ENCODE measurements at regions not wholly inside any gene's neighbourhood (a gene's known extent, or its start where the extent isn't known, plus 50 kb on each side); places are given as distances from the start of the nearest gene placed in this dataset.

DNA sequence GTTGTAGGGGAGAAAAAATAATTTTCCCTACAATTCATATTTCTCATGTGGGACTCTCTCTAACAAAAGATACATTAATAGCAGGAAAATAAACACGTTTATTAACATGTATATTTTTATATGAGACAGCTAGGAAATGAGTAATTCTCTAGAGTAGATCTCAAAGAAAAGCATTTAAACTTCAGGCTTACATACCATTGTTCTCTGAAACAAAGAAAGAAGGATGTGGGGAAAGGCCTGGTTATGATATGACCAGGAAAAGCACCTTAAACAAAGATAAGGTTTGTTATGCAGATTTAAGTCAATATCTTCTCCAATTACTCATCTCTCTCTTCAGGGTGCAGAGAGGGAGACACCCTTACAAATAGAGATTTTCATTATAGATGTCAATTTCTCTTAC is 131.3 kb downstream of the SLC7A11 start:
- H3K4me1 ChIP-seq, result peaks cover 0 to 16% (median 3%) of the 10 kb centered on the region in 6 donors
- H3K27me3 ChIP-seq (replicated peaks in 1 of 7), result no peaks in the 10 kb centered on the region
- intact Hi-C loops (cut with DNase I; ENCODE audit: low total_unique reads), result no loop called here
- DNase-seq, result no peak
- peaks cover 0 to 5% (median 0%) of the 10 kb centered on the region in 8 donors for H3K9me3 ChIP-seq
- no peak overlapping the region for H3K4me3 ChIP-seq
- TF ChIP-seq POLR2AphosphoS5 (IDR thresholded peaks at IDR 0.05) (no peak), POLR2A (IDR thresholded peaks at IDR 0.05) (no peak)
- TF ChIP-seq, protein P1, sequence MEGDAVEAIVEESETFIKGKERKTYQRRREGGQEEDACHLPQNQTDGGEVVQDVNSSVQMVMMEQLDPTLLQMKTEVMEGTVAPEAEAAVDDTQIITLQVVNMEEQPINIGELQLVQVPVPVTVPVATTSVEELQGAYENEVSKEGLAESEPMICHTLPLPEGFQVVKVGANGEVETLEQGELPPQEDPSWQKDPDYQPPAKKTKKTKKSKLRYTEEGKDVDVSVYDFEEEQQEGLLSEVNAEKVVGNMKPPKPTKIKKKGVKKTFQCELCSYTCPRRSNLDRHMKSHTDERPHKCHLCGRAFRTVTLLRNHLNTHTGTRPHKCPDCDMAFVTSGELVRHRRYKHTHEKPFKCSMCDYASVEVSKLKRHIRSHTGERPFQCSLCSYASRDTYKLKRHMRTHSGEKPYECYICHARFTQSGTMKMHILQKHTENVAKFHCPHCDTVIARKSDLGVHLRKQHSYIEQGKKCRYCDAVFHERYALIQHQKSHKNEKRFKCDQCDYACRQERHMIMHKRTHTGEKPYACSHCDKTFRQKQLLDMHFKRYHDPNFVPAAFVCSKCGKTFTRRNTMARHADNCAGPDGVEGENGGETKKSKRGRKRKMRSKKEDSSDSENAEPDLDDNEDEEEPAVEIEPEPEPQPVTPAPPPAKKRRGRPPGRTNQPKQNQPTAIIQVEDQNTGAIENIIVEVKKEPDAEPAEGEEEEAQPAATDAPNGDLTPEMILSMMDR (IDR thresholded peaks at IDR 0.05 in 8 of 11, conservative IDR thresholded peaks at IDR 0.05 in 3 of 11), result no peak
- no peaks in the 10 kb centered on the region for H3K36me3 ChIP-seq
- H3K27ac ChIP-seq, result no peak overlapping the region
- 32 to 40% (median 34%) methylated on average over 1 of the region's 1 CpG for WGBS, 5 donors

DNA sequence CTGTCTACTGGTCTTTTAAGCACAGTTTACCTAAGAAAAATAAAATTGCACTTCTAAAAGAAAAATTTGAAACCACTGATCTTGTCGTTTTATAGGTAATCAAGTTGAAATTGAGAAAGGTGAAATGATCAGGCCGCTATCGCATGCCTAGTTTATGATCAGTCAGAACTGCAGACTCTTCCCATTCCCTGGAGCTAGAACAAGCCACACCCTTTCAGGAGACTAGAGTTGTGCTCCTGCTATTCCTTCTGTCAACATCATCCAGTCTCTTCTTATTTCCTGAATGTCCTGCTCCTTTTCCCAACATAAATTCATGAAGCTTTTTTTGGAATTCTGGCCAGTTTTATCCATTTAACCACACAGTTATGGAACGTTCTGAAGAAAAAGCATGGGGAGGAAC is 135.1 kb downstream of the SLC7A11 start:
- Histone ChIP-seq H3K4me1 (no peaks in the 10 kb centered on the region), H3K4me3 (no peak overlapping the region), H3K27me3 (replicated peaks in 1 of 7) (no peaks in the 10 kb centered on the region), H3K9me3 (peaks cover 0 to 5% (median 0%) of the 10 kb centered on the region in 8 donors), H3K36me3 (no peaks in the 10 kb centered on the region), H3K27ac (no peak overlapping the region)
- intact Hi-C loops (cut with DNase I; ENCODE audit: low total_unique reads), result no loop called here
- TF ChIP-seq POLR2A (IDR thresholded peaks at IDR 0.05) (no peak), POLR2AphosphoS5 (IDR thresholded peaks at IDR 0.05) (no peak)
- TF ChIP-seq, protein P1 (IDR thresholded peaks at IDR 0.05 in 8 of 11, conservative IDR thresholded peaks at IDR 0.05 in 3 of 11), result no peak
- WGBS, 5 donors, result 83 to 96% (median 92%) methylated on average over 4 of the region's 4 CpGs
- DNase-seq, result no peak

DNA sequence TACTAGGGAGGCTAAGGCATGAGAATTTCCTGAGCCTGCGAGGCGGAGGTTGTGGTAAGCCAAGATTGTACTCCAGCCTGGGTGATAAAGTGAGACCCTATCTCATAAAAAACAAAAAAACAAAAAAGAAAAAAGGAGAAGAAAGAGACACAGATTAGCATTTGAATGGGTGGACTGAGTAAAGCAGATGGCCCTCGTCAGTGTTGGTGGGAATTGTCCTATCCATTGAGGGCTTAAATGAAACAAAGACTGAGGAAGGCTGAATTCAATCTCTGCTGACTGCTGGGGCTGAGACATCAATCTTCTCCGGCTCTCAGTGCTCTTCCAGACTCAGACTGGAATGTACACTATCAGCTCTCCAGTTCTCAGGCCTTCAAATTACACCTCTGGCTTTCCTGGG is 136.8 kb downstream of the SLC7A11 start:
- TF ChIP-seq POLR2AphosphoS5 (IDR thresholded peaks at IDR 0.05) (no peak), POLR2A (IDR thresholded peaks at IDR 0.05) (no peak)
- TF ChIP-seq, protein P1 (IDR thresholded peaks at IDR 0.05 in 8 of 11, conservative IDR thresholded peaks at IDR 0.05 in 3 of 11), result no peak
- DNase-seq, result no peak
- Histone ChIP-seq H3K9me3 (peaks cover 0 to 5% (median 0%) of the 10 kb centered on the region in 8 donors), H3K36me3 (no peaks in the 10 kb centered on the region), H3K4me3 (no peak overlapping the region), H3K27me3 (replicated peaks in 1 of 7) (no peaks in the 10 kb centered on the region), H3K27ac (no peak overlapping the region), H3K4me1 (no peaks in the 10 kb centered on the region)
- WGBS, 5 donors, result 87 to 92% (median 89%) methylated on average over 4 of the region's 4 CpGs
- intact Hi-C loops (cut with DNase I; ENCODE audit: low total_unique reads), result no loop called here

DNA sequence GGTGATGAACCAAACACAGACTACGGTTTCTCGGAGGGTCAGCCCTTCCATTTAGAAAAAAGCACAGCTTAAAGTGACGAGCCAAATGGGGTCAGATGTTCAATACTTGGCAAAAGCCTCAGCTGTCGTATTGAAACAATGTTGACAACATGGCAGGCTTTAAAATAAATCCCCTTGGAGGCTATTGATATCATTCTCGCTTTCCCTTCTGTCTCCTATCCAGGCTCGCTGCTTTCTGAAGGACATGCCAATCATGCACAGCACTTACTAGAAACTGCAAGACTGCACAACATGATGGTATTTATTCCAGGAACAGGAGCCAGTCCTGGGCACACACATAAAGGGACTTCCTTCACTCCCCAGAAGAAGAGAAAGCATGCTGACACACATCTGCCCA is 137.9 kb downstream of the SLC7A11 start:
- Histone ChIP-seq H3K4me1 (no peaks in the 10 kb centered on the region), H3K9me3 (peaks cover 0 to 5% (median 0%) of the 10 kb centered on the region in 8 donors), H3K4me3 (no peak overlapping the region), H3K36me3 (no peaks in the 10 kb centered on the region), H3K27ac (peak overlapping the region in 2 of 8 donors; percentile 11 to 16), H3K27me3 (replicated peaks in 1 of 7) (no peaks in the 10 kb centered on the region)
- no peak for DNase-seq
- WGBS, 5 donors, result 77 to 89% (median 83%) methylated on average over 6 of the region's 6 CpGs
- intact Hi-C loops (cut with DNase I; ENCODE audit: low total_unique reads), result no loop called here
- TF ChIP-seq, protein P1 (IDR thresholded peaks at IDR 0.05 in 8 of 11, conservative IDR thresholded peaks at IDR 0.05 in 3 of 11), result no peak
- TF ChIP-seq POLR2A (IDR thresholded peaks at IDR 0.05) (no peak), POLR2AphosphoS5 (IDR thresholded peaks at IDR 0.05) (no peak)
